Amniotic epithelial cell (primary cell): ENCODE measurements at regions not wholly inside any gene's neighbourhood (a gene's known extent, or its start where the extent isn't known, plus 50 kb on each side); places are given as distances from the start of the nearest gene placed in this dataset.

Experiments used
- DNase-seq: peaks from one replicate; pipeline ENCODE4 v3.0.0-alpha.2; 2010; ENCODE audit warnings: low read depth

GRCh38 chr7:16320099-16320660, 101.2 kb downstream of the CRPPA start:
- no peak for DNase-seq

- DNase-seq = peak; percentile 76
Observed at GRCh38 chr7:16318989-16319915, 102.1 kb downstream of the CRPPA start.

DNA sequence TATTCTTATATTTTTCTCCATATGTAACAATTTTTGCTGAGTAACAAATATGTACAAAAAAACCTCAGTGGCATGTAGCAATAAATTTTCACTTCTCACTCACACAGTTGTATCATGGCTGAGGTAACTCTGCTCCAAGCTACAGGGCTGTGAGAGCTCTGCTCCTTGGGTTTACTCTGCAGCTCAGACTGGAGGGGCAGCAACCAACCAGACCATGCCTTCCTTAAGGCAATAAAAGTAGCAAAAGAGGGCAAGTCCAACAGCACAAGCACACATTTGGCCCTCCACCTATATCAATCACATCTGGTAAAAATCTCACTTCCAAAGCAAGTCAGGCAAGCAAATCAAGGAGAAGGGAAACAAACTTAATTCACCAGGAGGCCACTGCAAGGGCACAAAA, 102.9 kb downstream of the CRPPA start:
- peak; percentile 11 for DNase-seq

DNA sequence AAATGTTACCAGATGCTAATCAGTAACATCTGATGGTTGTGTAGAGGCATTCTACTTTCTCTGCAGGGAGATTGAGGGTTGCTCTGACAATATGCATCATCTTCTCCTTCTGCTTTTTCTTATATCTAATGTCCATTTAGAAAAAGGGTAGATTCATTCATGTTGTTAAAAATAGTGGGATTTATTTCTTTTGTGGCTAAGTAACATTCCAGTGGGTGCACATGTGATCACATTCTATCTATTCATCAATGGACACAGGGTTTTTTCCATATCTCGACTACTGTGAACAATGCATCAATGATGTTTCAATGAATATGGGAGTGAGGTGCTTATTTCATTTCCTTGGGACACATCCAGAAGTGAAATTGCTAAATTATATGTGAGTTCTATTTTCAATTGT, 103.9 kb downstream of the CRPPA start:
- DNase-seq = no peak

- DNase-seq = peak; percentile 63
Observed at GRCh38 chr7:16315280-16315679, 106.1 kb downstream of the CRPPA start.

DNA sequence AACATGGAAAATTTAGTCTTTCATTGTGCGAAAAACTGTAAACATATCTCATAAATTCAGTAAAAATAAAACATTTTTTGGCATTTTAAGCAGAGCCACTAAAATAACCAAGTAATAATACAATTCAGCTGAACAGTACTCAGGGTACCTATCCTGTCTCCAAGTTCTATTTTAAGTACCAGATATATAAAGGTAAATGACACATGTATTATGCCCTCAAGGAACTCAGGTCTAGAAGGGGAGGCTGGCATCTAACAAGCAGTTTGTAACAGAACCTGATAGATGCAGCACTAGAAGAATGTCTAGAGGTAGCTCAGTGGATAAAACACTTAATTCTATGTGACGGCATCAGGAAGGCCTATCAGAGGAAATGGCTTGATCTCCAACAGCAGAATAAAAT, 112.2 kb downstream of the CRPPA start:
- no peak for DNase-seq

DNA sequence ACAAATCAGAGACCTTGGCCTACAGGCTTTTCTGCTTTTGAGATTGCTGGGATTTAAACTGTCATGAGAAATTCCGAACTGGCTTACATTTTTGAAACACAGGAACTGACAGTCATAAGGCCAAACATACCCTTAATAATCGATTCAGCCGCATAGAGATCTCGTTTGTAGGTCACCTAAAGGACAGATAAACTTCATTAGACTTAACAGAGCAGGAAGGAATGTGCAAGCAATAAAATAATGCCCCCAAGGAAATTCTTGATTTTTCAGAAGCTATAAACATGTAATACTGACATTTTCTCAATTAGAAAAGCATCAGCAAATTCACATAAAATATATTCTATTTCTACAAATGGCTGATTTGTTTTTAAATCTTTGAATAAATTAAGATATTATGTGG, 120.0 kb downstream of the CRPPA start:
- DNase-seq = no peak

GRCh38 chr7:16300361-16300895, 120.9 kb downstream of the CRPPA start:
- no peak for DNase-seq

DNA sequence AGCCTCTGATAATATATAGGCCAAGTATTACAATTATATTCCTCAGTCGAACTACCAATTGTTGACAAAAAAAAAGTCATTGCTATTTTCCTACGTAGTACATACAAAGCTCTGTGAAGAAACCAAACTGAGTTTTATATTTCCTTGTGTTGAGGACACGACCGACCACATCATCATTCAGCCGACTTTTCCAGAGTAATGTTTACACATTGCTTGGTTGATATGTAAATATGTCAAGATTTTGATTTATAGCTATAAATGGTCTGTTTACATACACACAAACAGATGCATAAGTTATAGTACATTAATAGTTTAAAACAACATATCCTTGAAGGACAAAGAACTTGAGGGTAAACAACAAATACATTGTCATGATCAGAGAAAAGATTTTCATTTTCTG, 121.5 kb downstream of the CRPPA start:
- DNase-seq = peak; percentile 20

DNA sequence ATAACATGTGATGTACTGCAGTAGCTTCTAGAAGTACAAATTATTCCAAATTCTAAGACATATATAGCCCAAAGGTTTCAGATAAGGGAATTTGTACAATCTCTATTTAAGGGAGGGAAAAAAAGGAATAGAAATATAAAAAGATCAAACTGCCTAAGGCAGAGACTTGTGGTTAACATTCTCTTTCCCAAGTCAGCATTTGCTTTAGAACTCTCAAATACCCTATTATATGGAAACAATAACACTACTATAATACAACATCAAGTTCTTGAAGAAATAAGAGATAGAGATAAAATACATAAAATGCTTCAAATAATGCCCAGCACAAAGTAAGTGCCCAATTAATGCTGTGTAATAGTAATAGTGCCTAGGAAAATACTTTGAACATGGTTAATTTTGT, 123.1 kb downstream of the CRPPA start:
- DNase-seq = no peak

DNA sequence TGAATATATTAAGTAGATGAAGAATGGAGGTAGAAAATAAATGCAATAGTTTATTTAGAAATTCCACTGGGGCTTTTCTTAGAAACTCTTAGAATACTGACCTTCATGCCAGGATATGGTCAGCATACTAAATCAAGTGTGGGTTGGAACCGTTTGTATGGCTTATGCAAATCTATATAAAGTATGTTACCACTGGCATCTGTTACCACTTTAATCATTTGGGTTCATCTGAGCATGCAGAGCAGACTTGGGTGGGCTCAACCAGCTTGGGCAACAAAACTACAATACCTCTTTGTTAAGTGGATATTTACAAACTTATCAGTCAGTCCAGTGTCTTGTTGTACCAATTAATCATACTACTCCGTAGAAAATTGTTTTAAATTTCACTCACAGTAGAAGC, 125.8 kb downstream of the CRPPA start:
- peak; percentile 34 for DNase-seq

GRCh38 chr7:16293669-16294425, 127.5 kb downstream of the CRPPA start:
- DNase-seq = peak; percentile 8

GRCh38 chr7:16284581-16284980, 136.8 kb downstream of the CRPPA start:
- no peak for DNase-seq

DNA sequence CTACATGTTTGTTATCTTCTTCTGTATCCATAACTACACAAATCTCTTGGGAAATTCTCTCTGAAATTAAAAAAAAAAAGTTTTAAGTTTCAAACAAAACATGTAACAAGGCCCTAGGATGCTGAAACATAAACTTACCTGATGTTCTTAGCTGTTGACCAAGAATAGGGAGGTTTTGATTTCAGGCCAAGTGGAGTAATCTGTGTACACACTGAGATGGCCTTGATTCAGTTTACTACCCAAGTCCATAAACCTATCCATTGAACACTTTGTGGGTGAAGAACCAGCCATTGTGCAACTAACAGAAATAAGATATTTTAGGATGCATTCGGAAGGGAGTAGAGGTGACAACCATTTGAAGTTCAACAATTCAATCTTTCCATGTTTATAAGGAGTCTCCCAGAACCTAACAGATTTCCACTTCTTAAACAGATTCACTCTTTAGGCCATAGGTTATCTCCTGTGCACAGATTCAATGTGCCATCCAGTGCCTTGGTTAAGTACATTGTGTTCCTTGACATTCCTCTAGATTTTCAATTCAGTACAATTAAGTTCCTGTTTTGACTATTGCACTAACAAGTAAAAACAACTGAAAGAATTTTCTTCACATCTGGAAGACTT, 143.1 kb downstream of the CRPPA start:
- DNase-seq = peak; percentile 40

GRCh38 chr7:16271990-16272665, 149.2 kb downstream of the CRPPA start:
- DNase-seq = peak; percentile 41

- DNase-seq = no peak
Observed at GRCh38 chr7:16271355-16271915, 149.9 kb downstream of the CRPPA start.

DNA sequence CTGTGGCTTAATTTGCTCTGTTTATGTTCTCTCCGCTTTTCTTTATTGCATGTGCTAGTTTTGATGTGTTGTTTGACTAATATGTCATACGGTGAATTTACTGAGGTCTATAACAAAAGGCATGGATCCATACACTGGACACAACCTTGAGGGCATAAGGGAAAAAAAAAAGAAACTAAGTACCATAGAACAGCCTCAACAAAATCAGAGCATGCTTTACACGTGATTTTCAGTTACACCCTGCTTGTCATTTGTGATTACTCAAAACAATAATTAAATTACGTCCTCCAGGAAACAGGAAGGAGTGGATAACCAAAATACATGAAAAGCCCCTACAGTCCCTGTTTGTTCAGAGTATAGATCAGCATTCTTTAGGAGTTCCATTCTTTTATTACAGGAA, 150.5 kb downstream of the CRPPA start:
- DNase-seq = no peak

GRCh38 chr7:16268821-16269768, 152.2 kb downstream of the CRPPA start:
- DNase-seq = peak; percentile 99

- no peak for DNase-seq
Observed at GRCh38 chr7:16267953-16268820, 153.2 kb downstream of the CRPPA start.
